H9 (cell line): ENCODE measurements at regions not wholly inside any gene's neighbourhood (a gene's known extent, or its start where the extent isn't known, plus 50 kb on each side); places are given as distances from the start of the nearest gene placed in this dataset.
"Not testable (repeated sequence)": the region's sequence is repeated elsewhere in the genome, so short reads cannot be mapped to it uniquely, and the experiment has no call there.

Experiments used
- DNase-seq: peaks from one replicate; pipeline ENCODE4 v3.0.0-alpha.2; 2017
- H2AFZ ChIP-seq: one replicate; pipeline ENCODE4 v1.6.1; 2013; ENCODE audit warnings: mild to moderate bottlenecking, low read length, control low read depth, moderate library complexity
- H2AK5ac ChIP-seq: 2 replicates; pipeline ENCODE4 v1.6.1; 2013; ENCODE audit warnings: low read length, control low read depth, mixed read lengths; ENCODE audit not compliant: insufficient read length
- H2BK120ac ChIP-seq: one replicate; pipeline ENCODE4 v1.6.1; 2013; ENCODE audit warnings: low read depth, mild to moderate bottlenecking, low read length, control low read depth, inconsistent platforms; ENCODE audit not compliant: poor library complexity, severe bottlenecking
- H2BK12ac ChIP-seq: 2 replicates; pipeline ENCODE4 v1.6.1; 2013; ENCODE audit warnings: low read length, control low read depth, mixed read lengths, low read depth; ENCODE audit not compliant: insufficient read length
- H2BK15ac ChIP-seq: 2 replicates; pipeline ENCODE4 v1.6.1; 2013; ENCODE audit warnings: low read depth, low read length, control low read depth
- H2BK20ac ChIP-seq: one replicate; pipeline ENCODE4 v1.6.1; 2013; ENCODE audit warnings: low read depth, mild to moderate bottlenecking, low read length, control low read depth, inconsistent platforms; ENCODE audit not compliant: poor library complexity, severe bottlenecking
- H2BK5ac ChIP-seq: 2 replicates; pipeline ENCODE4 v1.6.1; 2013; ENCODE audit warnings: low read length, control low read depth, mixed read lengths; ENCODE audit not compliant: insufficient read length
- H3K14ac ChIP-seq: 2 replicates; pipeline ENCODE4 v1.6.1; 2013; ENCODE audit warnings: low read length, control low read depth; ENCODE audit not compliant: insufficient read depth
- H3K18ac ChIP-seq: 2 replicates; pipeline ENCODE4 v1.6.1; 2013; ENCODE audit warnings: low read depth, mild to moderate bottlenecking, mixed read lengths, low read length, control low read depth; ENCODE audit not compliant: insufficient read length
- H3K23ac ChIP-seq: 2 replicates; pipeline ENCODE4 v1.6.1; 2013; ENCODE audit warnings: low read length, control low read depth, mixed read lengths, low read depth; ENCODE audit not compliant: insufficient read length
- H3K23me2 ChIP-seq: 2 replicates; pipeline ENCODE4 v1.6.1; 2013; ENCODE audit warnings: low read depth, mild to moderate bottlenecking, mixed read lengths, low read length, control low read depth; ENCODE audit not compliant: insufficient read length, poor library complexity, severe bottlenecking
- H3K27ac ChIP-seq: 2 replicates; pipeline ENCODE4 v1.5.1; 2013; ENCODE audit warnings: low read length, control low read depth, mixed read lengths, low read depth; ENCODE audit not compliant: insufficient read length
- H3K27me3 ChIP-seq: 2 replicates; pipeline ENCODE4 v1.6.1; 2013; ENCODE audit warnings: low read length, control low read depth, inconsistent platforms; ENCODE audit not compliant: insufficient read depth
- H3K4ac ChIP-seq: 2 replicates; pipeline ENCODE4 v1.6.1; 2013; ENCODE audit warnings: low read depth, mild to moderate bottlenecking, control low read depth, inconsistent platforms, low read length, moderate library complexity
- H3K4me1 ChIP-seq: 2 replicates; pipeline ENCODE4 v1.6.1; 2013; ENCODE audit warnings: low read length, control low read depth, inconsistent platforms; ENCODE audit not compliant: insufficient read depth
- H3K4me2 ChIP-seq: 2 replicates; pipeline ENCODE4 v1.6.1; 2013; ENCODE audit warnings: low read length, control low read depth, mixed read lengths; ENCODE audit not compliant: insufficient read length, insufficient read depth
- H3K56ac ChIP-seq: 2 replicates; pipeline ENCODE4 v1.6.1; 2013; ENCODE audit warnings: low read depth, mild to moderate bottlenecking, mixed read lengths, low read length, control low read depth; ENCODE audit not compliant: insufficient read length
- H3K79me1 ChIP-seq: 2 replicates; pipeline ENCODE4 v1.6.1; 2013; ENCODE audit warnings: low read depth, mild to moderate bottlenecking, moderate library complexity, low read length, control low read depth, inconsistent platforms; ENCODE audit not compliant: insufficient read depth, poor library complexity, severe bottlenecking
- H3K79me2 ChIP-seq: 2 replicates; pipeline ENCODE4 v1.6.1; 2013; ENCODE audit warnings: low read length, control low read depth, inconsistent platforms; ENCODE audit not compliant: insufficient read depth
- H3K9ac ChIP-seq: 2 replicates; pipeline ENCODE4 v1.6.1; 2013; ENCODE audit warnings: low read length, control low read depth, mixed read lengths; ENCODE audit not compliant: insufficient read length; ENCODE audit errors: extremely low read depth
- H3K9me3 ChIP-seq: one replicate; pipeline ENCODE4 v1.6.1; 2013; ENCODE audit warnings: low read depth, low read length, inconsistent platforms; ENCODE audit not compliant: control insufficient read depth
- H3T11ph ChIP-seq: one replicate; pipeline ENCODE4 v1.6.1; 2013; ENCODE audit warnings: mild to moderate bottlenecking, low read length, control low read depth, inconsistent platforms
- H4K20me1 ChIP-seq: one replicate; pipeline ENCODE4 v1.6.1; 2013; ENCODE audit not compliant: control insufficient read depth, insufficient read length, insufficient read depth
- H4K5ac ChIP-seq: 2 replicates; pipeline ENCODE4 v1.6.1; 2013; ENCODE audit warnings: low read depth, mild to moderate bottlenecking, mixed read lengths, low read length, control low read depth; ENCODE audit not compliant: insufficient read length
- H4K8ac ChIP-seq: replicated peaks from 2 replicates; pipeline ENCODE4 v1.6.1; 2013; ENCODE audit warnings: low read length, control low read depth, mixed read lengths, low read depth; ENCODE audit not compliant: insufficient read length
- H4K91ac ChIP-seq: 2 replicates; pipeline ENCODE4 v1.6.1; 2013; ENCODE audit warnings: low read depth, mild to moderate bottlenecking, moderate library complexity, mixed read lengths, low read length, control low read depth; ENCODE audit not compliant: insufficient read length
- H3K27ac Mint-ChIP-seq, 3 experiments: 2 replicates in 2 of 3; 3 replicates in 1 of 3; pipeline ENCODE4 v1.8.0; 2020 to 2021; ENCODE audit warnings: mixed read lengths in 3 of 3, mild to moderate bottlenecking in 1 of 3, moderate library complexity in 1 of 3
- H3K27me3 Mint-ChIP-seq: 2 replicates; pipeline ENCODE4 v1.8.0; 2021; ENCODE audit warnings: low read depth, mild to moderate bottlenecking, moderate library complexity, mixed read lengths
- H3K36me3 Mint-ChIP-seq, 3 experiments: 2 replicates in 2 of 3; 3 replicates in 1 of 3; pipeline ENCODE4 v1.8.0; 2020 to 2021; ENCODE audit warnings: low read depth in 3 of 3, mixed read lengths in 3 of 3; ENCODE audit not compliant: insufficient read depth in 1 of 3
- H3K4me1 Mint-ChIP-seq, 2 experiments: 2 replicates each; pipeline ENCODE4 v1.8.0; 2020; ENCODE audit warnings: mixed read lengths in 2 of 2
- H3K4me3 Mint-ChIP-seq, 2 experiments: 2 replicates in 1 of 2; 3 replicates in 1 of 2; pipeline ENCODE4 v1.8.0; 2020 to 2021; ENCODE audit warnings: mild to moderate bottlenecking in 2 of 2, mixed read lengths in 2 of 2, moderate library complexity in 1 of 2
- H3K9me3 Mint-ChIP-seq, 2 experiments: 2 replicates in 1 of 2; 3 replicates in 1 of 2; pipeline ENCODE4 v1.8.0; 2020; ENCODE audit warnings: mild to moderate bottlenecking in 2 of 2, mixed read lengths in 2 of 2, moderate library complexity in 1 of 2
- WGBS: extraction: QIAGEN DNeasy Blood & Tissue Kit; methylation state at CpG from one replicate; pipeline ENCODE4 v1.1.7; 2013; ENCODE audit warnings: missing lambda C conversion rate, low lambda C conversion rate, mixed read lengths; ENCODE audit not compliant: insufficient read length; ENCODE audit errors: extremely low coverage; 5-methylcytosine and 5-hydroxymethylcytosine counted together
- TF ChIP-seq, protein P1 (sequence below): fragments of 200-600 bp; sonication (generic); conservative IDR thresholded peaks from 3 replicates; pipeline ENCODE4 v1.8.0; 2021; ENCODE audit warnings: antibody characterized with exemption, mild to moderate bottlenecking

DNA sequence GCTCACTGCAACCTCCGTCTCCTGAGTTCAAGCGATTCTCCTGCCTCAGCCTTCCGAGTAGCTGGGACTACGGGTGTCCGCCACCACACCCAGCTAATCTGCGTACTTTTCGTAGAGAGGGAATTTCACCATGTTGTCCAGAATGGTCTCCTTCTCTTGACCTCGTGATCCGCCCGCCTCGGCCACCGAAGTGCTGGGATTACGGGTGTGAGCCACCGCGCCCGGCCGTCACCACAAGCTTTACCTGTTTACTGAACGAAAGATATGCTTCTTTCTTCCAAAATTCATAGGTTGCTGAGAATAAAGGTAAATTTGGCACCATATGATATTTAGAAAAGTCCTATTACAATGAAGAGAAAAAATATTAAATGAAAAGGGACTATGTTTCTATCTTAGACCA, 333.5 kb upstream of the EPHA6 start:
- Histone ChIP-seq H2BK120ac (no peak overlapping the region), H4K91ac (no peak overlapping the region), H4K20me1 (no peaks in the 10 kb centered on the region), H3K23me2 (no peaks in the 10 kb centered on the region), H4K8ac (no peak overlapping the region), H3K27ac (no peak overlapping the region), H3T11ph (no peak overlapping the region), H3K23ac (no peak overlapping the region), H2BK20ac (no peak overlapping the region), H3K4me1 (no peaks in the 10 kb centered on the region), H2AK5ac (no peak overlapping the region), H3K79me2 (no peaks in the 10 kb centered on the region), H2BK15ac (no peak overlapping the region), H3K4me2 (no peak overlapping the region), H2AFZ (no peak overlapping the region), H2BK5ac (no peak overlapping the region), H2BK12ac (no peak overlapping the region), H3K18ac (no peak overlapping the region), H3K27me3 (no peaks in the 10 kb centered on the region; the same call in 1 of the 2 replicates), H3K4ac (no peak overlapping the region), H3K79me1 (no peaks in the 10 kb centered on the region), H3K56ac (no peak overlapping the region), H4K5ac (no peak overlapping the region), H3K9me3 (no peaks in the 10 kb centered on the region), H3K9ac (no peak overlapping the region), H3K14ac (no peak overlapping the region)
- Mint-ChIP-seq H3K27ac (no peak overlapping the region), H3K27me3 (no peaks in the 10 kb centered on the region), H3K4me1 (no peaks in the 10 kb centered on the region), H3K9me3 (peaks cover 4 to 5% of the 10 kb centered on the region in 2 experiments; a peak in 3 of 5 replicates), H3K4me3 (no peak overlapping the region), H3K36me3 (no peaks in the 10 kb centered on the region)
- no CpG with 5 or more reads among the region's 18 CpGs for WGBS
- no peak for DNase-seq
- TF ChIP-seq, protein P1, sequence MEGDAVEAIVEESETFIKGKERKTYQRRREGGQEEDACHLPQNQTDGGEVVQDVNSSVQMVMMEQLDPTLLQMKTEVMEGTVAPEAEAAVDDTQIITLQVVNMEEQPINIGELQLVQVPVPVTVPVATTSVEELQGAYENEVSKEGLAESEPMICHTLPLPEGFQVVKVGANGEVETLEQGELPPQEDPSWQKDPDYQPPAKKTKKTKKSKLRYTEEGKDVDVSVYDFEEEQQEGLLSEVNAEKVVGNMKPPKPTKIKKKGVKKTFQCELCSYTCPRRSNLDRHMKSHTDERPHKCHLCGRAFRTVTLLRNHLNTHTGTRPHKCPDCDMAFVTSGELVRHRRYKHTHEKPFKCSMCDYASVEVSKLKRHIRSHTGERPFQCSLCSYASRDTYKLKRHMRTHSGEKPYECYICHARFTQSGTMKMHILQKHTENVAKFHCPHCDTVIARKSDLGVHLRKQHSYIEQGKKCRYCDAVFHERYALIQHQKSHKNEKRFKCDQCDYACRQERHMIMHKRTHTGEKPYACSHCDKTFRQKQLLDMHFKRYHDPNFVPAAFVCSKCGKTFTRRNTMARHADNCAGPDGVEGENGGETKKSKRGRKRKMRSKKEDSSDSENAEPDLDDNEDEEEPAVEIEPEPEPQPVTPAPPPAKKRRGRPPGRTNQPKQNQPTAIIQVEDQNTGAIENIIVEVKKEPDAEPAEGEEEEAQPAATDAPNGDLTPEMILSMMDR, result no peak

DNA sequence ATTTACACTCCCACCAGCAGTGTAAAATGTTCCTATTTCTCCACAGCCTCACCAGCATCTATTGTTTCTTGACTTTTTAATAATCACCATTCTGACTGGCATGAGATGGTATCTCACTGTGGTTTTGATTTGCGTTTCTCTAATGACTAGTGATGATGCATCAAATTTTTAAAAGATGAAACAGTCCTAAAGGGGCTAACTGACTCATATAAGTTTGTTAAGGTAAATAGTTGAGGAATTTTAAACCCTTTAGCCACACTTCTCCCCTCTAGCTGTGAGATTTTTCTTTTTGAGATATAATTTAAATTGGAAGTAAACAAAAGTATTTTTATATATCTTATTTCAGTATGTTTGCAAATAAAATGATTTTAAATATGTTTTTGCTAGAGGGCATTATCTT, 331.2 kb upstream of the EPHA6 start:
- not testable (repeated sequence) for H3K27ac Mint-ChIP-seq, H2BK5ac ChIP-seq, H3K79me2 ChIP-seq, H3K56ac ChIP-seq, H3K27ac ChIP-seq, DNase-seq, H3K23ac ChIP-seq, H3K4ac ChIP-seq, H2AFZ ChIP-seq, H4K91ac ChIP-seq, H3K4me2 ChIP-seq, H2BK12ac ChIP-seq, H4K20me1 ChIP-seq, H3K18ac ChIP-seq, H3K4me1 Mint-ChIP-seq, H3T11ph ChIP-seq, H3K4me1 ChIP-seq, H3K9me3 Mint-ChIP-seq, H4K5ac ChIP-seq, H3K79me1 ChIP-seq, H2BK20ac ChIP-seq, H4K8ac ChIP-seq, H3K36me3 Mint-ChIP-seq, H3K9ac ChIP-seq, H2BK120ac ChIP-seq, H3K23me2 ChIP-seq, H3K4me3 Mint-ChIP-seq, H3K14ac ChIP-seq, H2BK15ac ChIP-seq, H3K27me3 Mint-ChIP-seq, H3K27me3 ChIP-seq, H3K9me3 ChIP-seq, H2AK5ac ChIP-seq
- WGBS, result no CpG with 5 or more reads among the region's 1 CpG
